ENCODE measurements at regions not wholly inside any gene's neighbourhood (a gene's known extent, or its start where the extent isn't known, plus 50 kb on each side); places are given as distances from the start of the nearest gene placed in this dataset.

- Histone ChIP-seq H3K36me3 (ENCODE audit: insufficient read depth, low read length) (no peaks in the 10 kb centered on the region), H3K27me3 (ENCODE audit: insufficient read depth, low read length) (no peaks in the 10 kb centered on the region), H3K9ac (ENCODE audit: low read depth, low read length) (no peak overlapping the region), H3K4me1 (ENCODE audit: insufficient read depth, low read length) (no peaks in the 10 kb centered on the region), H3K9me3 (ENCODE audit: insufficient read depth, low read depth, low read length) (no peaks in the 10 kb centered on the region), H3K4me3 (ENCODE audit: low read length) (no peak overlapping the region), H3K27ac (ENCODE audit: low read depth, low read length) (no peak overlapping the region)
- 96% methylated on average over 3 of the region's 3 CpGs for WGBS
Observed at GRCh38 chr2:16561676-16562075, 104.0 kb downstream of the CYRIA start.

- H3K4me3 ChIP-seq (ENCODE audit: low read length) = no peak overlapping the region
- no peak overlapping the region for H3K27ac ChIP-seq (ENCODE audit: low read depth, low read length)
- 93% methylated on average over 6 of the region's 6 CpGs for WGBS
- no peaks in the 10 kb centered on the region for H3K36me3 ChIP-seq (ENCODE audit: insufficient read depth, low read length)
- H3K27me3 ChIP-seq (ENCODE audit: insufficient read depth, low read length) = no peaks in the 10 kb centered on the region
- H3K4me1 ChIP-seq (ENCODE audit: insufficient read depth, low read length) = no peaks in the 10 kb centered on the region
- no peaks in the 10 kb centered on the region for H3K9me3 ChIP-seq (ENCODE audit: insufficient read depth, low read depth, low read length)
- H3K9ac ChIP-seq (ENCODE audit: low read depth, low read length) = no peak overlapping the region
Observed at GRCh38 chr2:16561251-16561650, 104.4 kb downstream of the CYRIA start.

- no peaks in the 10 kb centered on the region for H3K9me3 ChIP-seq (ENCODE audit: insufficient read depth, low read depth, low read length)
- no peaks in the 10 kb centered on the region for H3K4me1 ChIP-seq (ENCODE audit: insufficient read depth, low read length)
- H3K36me3 ChIP-seq (ENCODE audit: insufficient read depth, low read length) = no peaks in the 10 kb centered on the region
- H3K4me3 ChIP-seq (ENCODE audit: low read length) = no peak overlapping the region
- 85% methylated on average over 7 of the region's 7 CpGs for WGBS
- no peak overlapping the region for H3K27ac ChIP-seq (ENCODE audit: low read depth, low read length)
- H3K9ac ChIP-seq (ENCODE audit: low read depth, low read length) = no peak overlapping the region
- no peaks in the 10 kb centered on the region for H3K27me3 ChIP-seq (ENCODE audit: insufficient read depth, low read length)
Observed at GRCh38 chr2:16559278-16560067, 106.2 kb downstream of the CYRIA start.

- H3K4me3 ChIP-seq (ENCODE audit: low read length) = no peak overlapping the region
- no peaks in the 10 kb centered on the region for H3K4me1 ChIP-seq (ENCODE audit: insufficient read depth, low read length)
- no peaks in the 10 kb centered on the region for H3K36me3 ChIP-seq (ENCODE audit: insufficient read depth, low read length)
- H3K27ac ChIP-seq (ENCODE audit: low read depth, low read length) = no peak overlapping the region
- H3K9me3 ChIP-seq (ENCODE audit: insufficient read depth, low read depth, low read length) = no peaks in the 10 kb centered on the region
- H3K27me3 ChIP-seq (ENCODE audit: insufficient read depth, low read length) = no peaks in the 10 kb centered on the region
- no peak overlapping the region for H3K9ac ChIP-seq (ENCODE audit: low read depth, low read length)
Observed at GRCh38 chr2:16554060-16554583, 111.5 kb downstream of the CYRIA start.

GRCh38 chr2:16553226-16553625 lies 112.4 kb downstream of the CYRIA start:
- Histone ChIP-seq H3K27me3 (ENCODE audit: insufficient read depth, low read length) (no peaks in the 10 kb centered on the region), H3K9ac (ENCODE audit: low read depth, low read length) (no peak overlapping the region), H3K4me3 (ENCODE audit: low read length) (no peak overlapping the region), H3K4me1 (ENCODE audit: insufficient read depth, low read length) (no peaks in the 10 kb centered on the region), H3K36me3 (ENCODE audit: insufficient read depth, low read length) (no peaks in the 10 kb centered on the region), H3K9me3 (ENCODE audit: insufficient read depth, low read depth, low read length) (no peaks in the 10 kb centered on the region), H3K27ac (ENCODE audit: low read depth, low read length) (no peak overlapping the region)
- 91% methylated on average over 4 of the region's 4 CpGs for WGBS

- WGBS = 87% methylated on average over 3 of the region's 4 CpGs
- H3K27me3 ChIP-seq (ENCODE audit: insufficient read depth, low read length) = no peaks in the 10 kb centered on the region
- no peak overlapping the region for H3K9ac ChIP-seq (ENCODE audit: low read depth, low read length)
- no peak overlapping the region for H3K4me3 ChIP-seq (ENCODE audit: low read length)
- H3K4me1 ChIP-seq (ENCODE audit: insufficient read depth, low read length) = no peaks in the 10 kb centered on the region
- no peaks in the 10 kb centered on the region for H3K9me3 ChIP-seq (ENCODE audit: insufficient read depth, low read depth, low read length)
- no peaks in the 10 kb centered on the region for H3K36me3 ChIP-seq (ENCODE audit: insufficient read depth, low read length)
- no peak overlapping the region for H3K27ac ChIP-seq (ENCODE audit: low read depth, low read length)
Observed at GRCh38 chr2:16552202-16552601, 113.4 kb downstream of the CYRIA start.

GRCh38 chr2:16548036-16548435 lies 117.6 kb downstream of the CYRIA start:
- 84% methylated on average over 2 of the region's 2 CpGs for WGBS
- Histone ChIP-seq H3K4me3 (ENCODE audit: low read length) (no peak overlapping the region), H3K9ac (ENCODE audit: low read depth, low read length) (no peak overlapping the region), H3K9me3 (ENCODE audit: insufficient read depth, low read depth, low read length) (no peaks in the 10 kb centered on the region), H3K36me3 (ENCODE audit: insufficient read depth, low read length) (no peaks in the 10 kb centered on the region), H3K4me1 (ENCODE audit: insufficient read depth, low read length) (no peaks in the 10 kb centered on the region), H3K27me3 (ENCODE audit: insufficient read depth, low read length) (no peaks in the 10 kb centered on the region), H3K27ac (ENCODE audit: low read depth, low read length) (no peak overlapping the region)

- Histone ChIP-seq H3K9me3 (ENCODE audit: insufficient read depth, low read depth, low read length) (no peaks in the 10 kb centered on the region), H3K36me3 (ENCODE audit: insufficient read depth, low read length) (no peaks in the 10 kb centered on the region), H3K27me3 (ENCODE audit: insufficient read depth, low read length) (no peaks in the 10 kb centered on the region), H3K4me3 (ENCODE audit: low read length) (no peak overlapping the region), H3K27ac (ENCODE audit: low read depth, low read length) (no peak overlapping the region), H3K4me1 (ENCODE audit: insufficient read depth, low read length) (no peaks in the 10 kb centered on the region), H3K9ac (ENCODE audit: low read depth, low read length) (no peak overlapping the region)
- WGBS = 82% methylated on average over 2 of the region's 2 CpGs
Observed at GRCh38 chr2:16546128-16546754, 119.4 kb downstream of the CYRIA start.

- H3K27ac ChIP-seq (ENCODE audit: low read depth, low read length) = no peak overlapping the region
- H3K36me3 ChIP-seq (ENCODE audit: insufficient read depth, low read length) = no peaks in the 10 kb centered on the region
- no peak overlapping the region for H3K9ac ChIP-seq (ENCODE audit: low read depth, low read length)
- no peaks in the 10 kb centered on the region for H3K4me1 ChIP-seq (ENCODE audit: insufficient read depth, low read length)
- H3K4me3 ChIP-seq (ENCODE audit: low read length) = no peak overlapping the region
- WGBS = 79% methylated on average over 3 of the region's 3 CpGs
- H3K27me3 ChIP-seq (ENCODE audit: insufficient read depth, low read length) = no peaks in the 10 kb centered on the region
- no peaks in the 10 kb centered on the region for H3K9me3 ChIP-seq (ENCODE audit: insufficient read depth, low read depth, low read length)
Observed at GRCh38 chr2:16538707-16539106, 126.9 kb downstream of the CYRIA start.

GRCh38 chr2:16537347-16537746 lies 128.3 kb downstream of the CYRIA start:
- Histone ChIP-seq H3K4me1 (ENCODE audit: insufficient read depth, low read length) (no peaks in the 10 kb centered on the region), H3K27me3 (ENCODE audit: insufficient read depth, low read length) (no peaks in the 10 kb centered on the region), H3K36me3 (ENCODE audit: insufficient read depth, low read length) (no peaks in the 10 kb centered on the region), H3K9ac (ENCODE audit: low read depth, low read length) (no peak overlapping the region), H3K27ac (ENCODE audit: low read depth, low read length) (no peak overlapping the region), H3K9me3 (ENCODE audit: insufficient read depth, low read depth, low read length) (no peaks in the 10 kb centered on the region), H3K4me3 (ENCODE audit: low read length) (no peak overlapping the region)
- WGBS = 93% methylated on average over 5 of the region's 5 CpGs

GRCh38 chr2:16526193-16526592 lies 139.4 kb downstream of the CYRIA start:
- Histone ChIP-seq H3K4me3 (ENCODE audit: low read length) (no peak overlapping the region), H3K9ac (ENCODE audit: low read depth, low read length) (no peak overlapping the region), H3K36me3 (ENCODE audit: insufficient read depth, low read length) (no peaks in the 10 kb centered on the region), H3K27me3 (ENCODE audit: insufficient read depth, low read length) (no peaks in the 10 kb centered on the region), H3K27ac (ENCODE audit: low read depth, low read length) (no peak overlapping the region), H3K9me3 (ENCODE audit: insufficient read depth, low read depth, low read length) (no peaks in the 10 kb centered on the region), H3K4me1 (ENCODE audit: insufficient read depth, low read length) (peaks cover 10% of the 10 kb centered on the region; the same call in 1 of the 2 replicates)
- whole genome bisulfite sequencing = 88% methylated on average over 1 of the region's 1 CpG
